HuH-7 (cell line): ENCODE measurements at regions not wholly inside any gene's neighbourhood (a gene's known extent, or its start where the extent isn't known, plus 50 kb on each side); places are given as distances from the start of the nearest gene placed in this dataset.
A peak's percentile ranks its signal among the peaks of the same experiment; 100 is the strongest.
"Not testable (repeated sequence)": the region's sequence is repeated elsewhere in the genome, so short reads cannot be mapped to it uniquely, and the experiment has no call there.

Experiments used
- DNase-seq: peaks from one replicate; pipeline ENCODE4 v3.0.0; 2011; ENCODE audit warnings: low spot score

DNA sequence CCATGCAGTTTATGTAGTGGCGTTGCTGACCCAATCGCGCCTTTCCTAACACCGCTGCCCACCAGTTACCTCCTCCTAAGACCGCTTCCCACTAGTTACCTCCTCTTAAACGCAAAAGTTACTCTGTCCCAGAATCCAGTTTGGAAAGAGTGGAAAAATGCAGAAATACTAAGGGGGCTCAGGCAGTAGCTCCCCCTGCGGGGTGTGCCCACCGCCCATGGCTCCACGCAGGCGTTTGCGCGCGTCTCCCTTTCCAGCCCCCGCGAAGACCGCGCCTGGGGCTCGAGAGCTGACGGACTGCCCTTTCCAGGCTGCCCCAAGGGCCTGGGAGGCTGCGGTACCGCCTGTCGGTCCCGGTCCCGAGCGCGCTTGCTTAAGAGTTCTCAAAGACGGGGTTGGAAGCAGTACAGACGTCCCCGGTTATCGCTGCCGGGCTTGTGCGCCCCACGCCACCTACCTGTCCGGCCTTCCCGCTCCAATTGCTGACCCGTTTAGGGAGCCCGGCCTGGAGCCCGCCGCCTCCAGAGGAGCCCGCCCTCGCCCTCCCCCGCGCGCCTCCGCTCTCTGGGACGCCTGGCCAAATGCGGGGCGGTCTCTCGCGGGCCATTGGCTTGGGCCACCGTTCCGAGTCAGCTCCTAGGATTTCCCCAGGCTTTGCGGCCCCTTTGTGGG lies 414.1 kb upstream of the ESRRG start:
- DNase-seq = no peak

DNA sequence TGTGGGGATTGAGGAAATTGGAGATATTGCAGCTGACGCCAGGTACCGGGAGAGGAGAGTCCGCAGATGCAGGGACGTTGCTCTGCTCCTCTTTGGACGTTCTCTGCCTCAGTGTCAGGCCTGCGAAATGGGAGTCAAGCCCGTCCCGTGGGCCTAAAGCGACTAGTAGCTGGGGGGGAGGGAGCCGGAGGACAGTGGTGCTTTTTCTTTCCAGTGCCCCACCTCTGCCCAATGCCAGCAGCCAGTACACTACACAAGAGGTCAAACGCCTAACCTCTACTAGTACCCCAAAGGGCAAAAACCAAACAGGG lies 413.6 kb upstream of the ESRRG start:
- DNase-seq = no peak

DNA sequence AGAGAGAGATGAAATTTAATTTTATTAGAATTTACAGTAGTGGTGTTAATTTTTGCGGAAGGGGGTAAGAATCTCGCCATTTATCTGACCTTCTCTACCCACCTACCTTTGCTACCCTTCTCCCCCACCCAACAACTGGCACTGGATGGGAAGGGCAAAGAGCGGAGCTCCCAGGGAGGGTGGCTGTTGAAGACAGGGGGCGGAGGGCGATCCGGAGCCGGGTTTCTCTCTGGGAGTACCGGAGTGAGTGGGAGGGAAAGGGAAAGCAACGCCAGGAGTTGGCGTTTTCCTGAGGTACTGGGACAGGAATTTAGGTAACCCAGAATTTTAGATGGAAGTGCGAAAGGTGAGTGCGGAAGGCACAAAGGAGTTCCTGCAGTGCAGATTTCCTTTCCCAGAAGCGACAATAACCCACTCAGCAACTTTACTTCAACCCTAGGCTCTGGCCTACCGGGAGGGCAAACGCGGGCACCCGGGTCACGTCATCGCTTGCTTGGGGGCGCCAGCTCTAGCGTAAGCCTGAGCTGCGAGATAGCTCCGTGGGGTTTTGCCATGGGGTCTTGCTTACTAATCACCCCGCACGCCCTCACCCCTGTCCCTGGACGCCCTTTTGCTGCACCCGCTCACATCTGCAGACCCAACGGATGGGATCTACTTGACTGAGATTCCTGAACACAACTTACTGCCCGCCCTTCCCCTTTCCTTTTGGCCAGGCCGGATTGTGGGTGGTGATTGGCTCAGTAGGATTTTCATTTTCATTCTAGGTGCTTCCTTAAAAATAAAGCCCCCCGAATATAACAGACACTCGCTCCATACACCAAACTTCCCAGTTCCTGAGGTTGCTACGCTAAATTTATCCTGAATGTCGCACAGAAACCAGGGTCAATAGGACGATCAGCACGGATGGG lies 413.0 kb upstream of the ESRRG start:
- DNase-seq = peak; percentile 52

DNA sequence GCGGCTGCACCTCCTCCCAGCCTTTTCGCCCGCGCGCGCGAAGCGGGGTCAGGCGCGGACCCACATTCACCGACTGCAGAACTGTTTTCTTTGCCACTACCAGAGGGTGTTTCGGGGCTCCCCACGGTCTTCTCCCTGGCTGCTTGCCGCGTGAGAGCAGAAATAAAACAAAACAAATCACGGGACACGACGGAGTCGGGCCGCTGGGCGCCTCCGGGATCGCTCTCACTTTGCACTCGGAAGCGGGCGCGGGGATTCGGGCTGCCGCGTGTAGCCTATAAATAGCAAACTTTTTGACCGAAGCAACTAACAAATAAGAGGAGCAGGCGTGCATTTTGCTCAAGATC lies 412.3 kb upstream of the ESRRG start:
- no peak for DNase-seq

DNA sequence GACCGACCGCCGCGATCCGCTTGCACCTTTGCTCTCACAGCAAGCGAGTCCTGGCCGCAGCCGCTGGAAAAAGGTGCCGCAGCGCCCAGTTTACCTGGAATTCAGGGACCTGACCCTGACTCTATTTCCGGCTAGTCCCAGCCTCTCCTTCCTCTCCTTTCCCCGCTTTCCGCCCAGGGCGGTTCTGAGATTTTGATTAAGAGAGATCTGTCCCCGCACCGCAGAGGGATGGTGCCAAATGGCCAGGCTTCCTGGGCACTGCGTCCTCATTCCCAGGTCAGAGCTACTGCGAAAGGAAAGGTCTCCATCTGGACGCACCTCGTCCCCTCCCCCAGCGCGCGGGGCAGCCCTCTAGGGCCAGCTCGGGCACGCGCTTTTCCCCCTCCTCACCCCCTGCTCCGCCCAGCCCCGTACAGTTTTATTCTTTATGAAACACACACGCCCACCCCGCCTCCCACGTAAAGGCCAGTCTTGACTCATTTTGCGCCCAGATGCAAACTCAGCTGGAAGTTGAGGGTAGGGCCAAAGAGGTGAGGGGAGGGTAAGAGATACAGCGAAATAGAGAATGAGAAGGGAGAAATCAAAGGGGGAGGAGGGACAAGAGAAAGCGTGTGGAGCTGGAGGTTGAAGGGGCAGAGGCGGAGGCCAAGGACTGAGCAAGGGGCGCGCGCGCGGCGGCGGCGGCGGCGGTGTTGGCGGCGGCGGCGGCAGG lies 411.8 kb upstream of the ESRRG start:
- no peak for DNase-seq

DNA sequence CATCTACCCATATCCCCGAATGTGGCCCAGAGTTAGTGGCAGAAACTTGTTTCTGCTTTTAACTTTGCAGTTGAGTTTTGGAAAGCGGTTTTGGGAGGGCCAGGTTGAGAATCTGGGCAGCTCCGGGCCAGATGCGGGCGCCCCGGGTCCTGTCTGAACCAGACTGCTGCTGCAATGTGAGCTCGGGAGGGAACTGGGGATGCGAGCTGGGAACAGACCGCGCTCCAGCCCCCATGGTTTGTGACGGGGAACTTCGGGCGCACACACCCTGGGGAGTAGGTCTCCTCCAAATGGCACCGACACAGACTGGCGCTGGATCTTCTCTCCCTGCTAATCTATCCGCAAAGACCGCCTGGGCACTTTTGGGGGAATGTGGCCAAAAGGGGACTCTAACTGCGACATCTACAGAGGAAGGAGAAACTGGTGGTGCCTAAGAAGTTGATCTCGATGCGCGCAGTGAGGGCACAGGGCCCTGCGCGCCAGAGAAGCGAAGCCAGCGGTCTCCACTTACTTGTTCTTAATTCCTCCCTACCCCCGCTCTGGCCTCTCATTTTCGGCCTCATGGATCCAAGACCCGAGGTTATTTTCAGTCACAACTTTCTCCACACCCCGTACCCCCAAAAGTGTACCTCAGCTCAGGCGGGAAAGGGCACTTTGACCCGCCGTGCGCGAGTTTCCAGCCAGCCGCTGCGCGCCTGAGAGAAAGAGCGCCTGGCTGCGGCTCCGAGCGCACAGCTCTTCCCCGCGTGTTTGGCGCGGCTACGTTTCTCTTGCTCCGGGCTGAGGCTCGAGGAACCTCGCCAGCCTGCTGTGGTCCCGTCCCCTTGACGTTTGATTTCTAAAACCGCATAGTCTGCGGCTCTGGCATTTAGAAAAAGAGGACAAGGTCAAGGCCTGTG lies 411.0 kb upstream of the ESRRG start:
- DNase-seq = no peak

DNA sequence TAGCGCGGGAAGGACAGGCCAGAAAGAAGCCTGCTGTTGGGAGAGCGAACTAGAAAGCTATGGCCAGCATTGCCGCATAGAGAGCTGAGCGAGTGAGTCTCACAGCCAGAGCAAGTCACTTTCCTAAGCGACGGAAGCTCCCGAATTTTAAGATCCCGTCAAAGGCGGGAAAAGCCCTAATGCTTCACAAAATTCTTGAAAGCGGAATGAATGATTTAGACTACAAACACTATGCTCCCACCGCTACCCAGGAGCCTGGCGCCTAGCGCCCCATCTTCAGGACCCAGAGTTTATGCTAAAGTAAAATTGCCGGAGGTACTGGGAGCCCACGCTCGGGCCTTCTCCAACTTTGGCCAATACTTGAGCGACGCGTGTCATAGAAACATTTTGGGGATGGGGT lies 409.9 kb upstream of the ESRRG start:
- no peak for DNase-seq

DNA sequence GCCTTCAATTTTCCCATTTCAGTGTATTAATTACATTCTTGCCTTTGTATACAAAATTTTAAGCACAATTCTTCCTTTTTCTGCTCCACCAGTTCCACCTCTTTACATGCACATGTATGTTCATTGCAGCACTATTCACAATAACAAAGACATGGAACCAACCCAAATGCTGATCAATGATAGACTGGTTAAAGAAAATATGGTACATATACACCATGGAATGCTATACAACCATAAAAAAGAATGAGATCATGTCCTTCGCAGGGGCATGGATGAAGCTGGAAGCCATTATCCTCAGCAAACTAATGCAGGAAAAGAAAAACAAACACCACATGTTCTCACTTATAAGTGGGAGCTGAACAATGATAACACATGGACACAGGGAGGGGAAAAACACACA lies 400.1 kb upstream of the ESRRG start:
- DNase-seq = not testable (repeated sequence)

DNA sequence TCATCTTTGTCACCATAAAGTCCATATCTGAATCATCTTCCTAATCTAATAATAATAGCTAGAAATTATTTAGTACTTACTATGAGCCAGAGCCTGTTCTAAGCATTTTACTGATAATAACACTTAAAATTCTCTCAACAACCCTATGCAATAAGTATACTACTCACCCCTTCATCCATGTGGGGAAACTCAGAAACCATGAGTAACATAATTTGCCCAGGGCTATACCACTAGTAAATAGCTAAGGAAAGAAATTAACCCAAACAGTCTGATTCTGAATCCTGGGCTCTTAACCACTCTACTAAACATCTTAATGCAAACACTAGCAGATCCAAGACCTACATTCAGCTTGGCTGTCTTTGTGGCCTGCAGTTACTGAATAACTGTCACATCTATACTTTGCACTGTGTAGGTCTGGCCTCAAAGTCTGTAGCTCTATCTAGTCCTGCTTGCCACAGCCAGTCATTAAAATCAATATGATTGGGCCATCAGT lies 394.8 kb upstream of the ESRRG start:
- no peak for DNase-seq

DNA sequence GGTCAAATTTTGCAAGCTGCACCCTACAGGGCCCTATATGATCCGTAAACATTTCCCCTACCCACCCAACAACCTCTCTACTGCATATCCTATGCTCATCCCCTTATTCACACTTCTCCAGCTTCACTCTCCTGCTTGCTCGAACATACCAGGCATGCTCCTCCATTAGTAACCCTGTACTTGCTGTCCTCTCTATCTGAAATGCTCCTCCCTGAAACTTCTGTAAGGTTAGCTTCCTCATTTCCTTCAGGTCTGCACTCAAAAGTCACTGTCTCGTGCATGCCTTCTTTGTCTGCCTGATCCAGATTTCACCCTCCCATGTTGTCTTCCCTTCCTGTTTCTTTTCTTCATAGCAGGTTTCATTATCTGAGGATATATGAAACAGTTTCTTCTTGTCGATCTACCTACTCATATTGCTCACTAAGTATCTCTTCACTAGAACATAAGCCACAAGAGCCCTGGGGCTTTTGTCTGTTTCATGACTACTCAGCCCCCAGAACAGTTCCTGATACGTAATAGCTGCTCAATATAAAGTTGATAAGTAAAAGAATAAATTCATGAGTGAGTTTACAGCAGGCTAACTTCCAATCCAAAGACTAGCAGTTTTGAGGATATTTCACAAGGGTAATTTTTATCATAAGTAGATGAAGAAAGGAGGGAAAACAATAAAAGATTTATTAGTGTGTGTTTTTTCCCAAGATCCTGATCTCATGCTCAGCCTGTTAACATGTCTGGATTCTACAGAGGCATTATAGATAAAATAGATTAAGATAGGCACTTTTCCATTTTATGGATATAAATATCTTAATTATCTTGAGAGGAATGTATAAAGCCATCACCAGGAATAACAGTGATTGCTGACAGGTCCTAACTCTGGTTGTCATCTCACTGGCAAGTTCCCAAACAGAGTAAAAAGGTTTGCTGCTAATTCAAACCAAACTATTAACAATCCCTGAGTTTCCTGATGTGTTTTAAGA lies 392.5 kb upstream of the ESRRG start:
- no peak for DNase-seq

DNA sequence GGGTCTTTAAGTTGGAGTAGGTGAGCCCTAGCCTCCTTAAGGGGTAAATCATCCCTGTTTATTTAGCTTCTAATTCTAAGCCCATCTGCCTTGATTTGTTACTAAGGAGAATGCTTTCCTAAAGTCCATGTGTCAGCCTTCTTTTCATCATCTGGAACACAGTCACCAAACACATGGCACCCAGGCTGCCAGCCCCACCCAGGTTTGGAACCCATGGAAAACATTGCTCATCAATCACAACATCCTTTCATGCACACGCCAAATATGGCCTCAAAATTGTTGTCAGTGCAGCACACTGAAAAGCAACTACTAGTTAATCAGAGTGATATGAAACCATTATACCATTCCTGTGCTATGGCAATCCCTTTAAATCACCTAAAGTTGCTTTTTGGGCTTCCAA lies 386.7 kb upstream of the ESRRG start:
- no peak for DNase-seq

DNA sequence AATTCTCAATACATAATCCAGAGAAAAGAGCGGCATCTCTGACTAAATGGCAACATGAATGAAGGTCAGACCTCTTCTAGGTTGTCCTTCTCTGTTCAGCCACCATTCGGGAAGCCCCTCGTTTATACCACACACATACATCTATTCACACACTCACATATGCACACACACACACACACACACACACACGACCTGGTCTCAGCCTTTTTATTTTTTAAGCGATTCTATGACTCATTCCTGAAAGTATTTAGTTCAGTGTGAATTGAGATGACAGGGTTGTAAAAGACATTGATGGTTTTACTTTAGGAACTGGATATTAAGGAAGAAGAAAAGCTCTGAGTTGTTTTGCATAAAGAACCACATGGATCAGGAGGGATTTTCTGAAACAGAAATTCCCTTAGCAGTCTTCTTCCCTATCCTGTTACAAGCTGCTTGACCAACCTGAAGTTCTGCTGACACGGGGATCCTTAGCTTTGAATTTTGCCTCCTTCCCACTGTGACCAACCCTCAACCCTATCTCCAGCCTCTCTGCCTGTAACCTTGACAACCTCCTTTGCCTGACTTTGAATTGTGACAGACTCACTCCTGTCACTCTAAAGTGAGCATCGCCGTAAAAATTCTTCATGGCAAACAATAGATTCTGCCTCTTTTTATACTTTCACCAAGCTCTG lies 383.1 kb upstream of the ESRRG start:
- no peak for DNase-seq

DNA sequence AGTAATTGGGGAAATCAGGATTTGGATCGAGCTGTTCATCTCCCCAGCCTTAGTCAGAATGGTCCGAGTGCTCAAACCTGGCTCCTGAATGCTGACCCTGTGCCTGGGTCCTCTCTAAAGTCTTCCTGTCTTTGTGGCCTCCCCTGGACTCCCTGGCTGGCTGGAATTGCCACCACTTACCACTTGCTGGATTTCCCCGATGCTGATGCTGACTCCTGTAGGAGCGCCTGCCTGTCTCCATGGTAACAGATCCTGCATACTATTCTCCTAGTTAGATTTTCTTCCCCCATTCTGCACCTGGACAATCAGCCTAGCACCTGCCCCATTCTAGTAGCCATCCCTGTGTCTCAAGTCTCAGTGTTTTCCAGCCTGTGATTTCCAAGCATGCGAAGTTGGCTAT lies 382.2 kb upstream of the ESRRG start:
- no peak for DNase-seq

DNA sequence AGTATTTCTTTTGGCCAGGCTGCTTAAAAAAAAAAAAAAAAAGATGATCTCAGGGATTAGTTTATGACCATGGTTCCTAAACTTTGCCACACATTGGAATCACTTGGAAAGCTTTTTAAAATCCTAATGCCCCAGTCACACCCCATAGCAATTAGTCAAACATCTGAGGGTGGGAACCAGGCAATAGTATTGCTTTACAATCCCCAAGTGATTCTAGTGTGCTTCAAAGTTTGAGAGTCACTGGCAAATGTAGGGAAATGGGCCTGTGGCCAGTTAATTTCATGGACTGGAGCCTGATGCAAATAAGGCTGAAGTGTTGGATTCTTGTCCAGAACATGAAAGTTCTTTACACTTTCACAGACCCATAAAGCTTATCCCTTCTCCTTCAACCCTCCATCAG lies 374.6 kb upstream of the ESRRG start:
- no peak for DNase-seq

DNA sequence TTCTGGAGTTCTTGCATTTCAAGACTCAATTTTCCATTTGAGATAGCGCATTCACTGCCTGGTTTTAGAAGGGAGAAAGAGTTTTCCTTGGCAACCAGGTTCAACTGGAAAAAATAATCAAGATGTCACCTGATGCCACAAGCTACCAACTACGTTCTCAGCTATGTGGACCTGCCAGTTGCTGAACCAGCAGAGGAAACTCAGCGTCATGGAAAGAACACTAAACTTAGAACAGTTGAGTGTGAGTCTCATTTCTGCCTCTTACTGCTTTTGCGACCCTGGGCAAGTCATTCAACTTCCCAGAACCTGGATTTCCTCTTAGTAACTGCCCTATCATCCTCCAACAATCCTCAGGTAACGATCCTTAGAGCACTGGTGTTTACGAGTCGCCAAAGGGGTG lies 373.0 kb upstream of the ESRRG start:
- DNase-seq = no peak

DNA sequence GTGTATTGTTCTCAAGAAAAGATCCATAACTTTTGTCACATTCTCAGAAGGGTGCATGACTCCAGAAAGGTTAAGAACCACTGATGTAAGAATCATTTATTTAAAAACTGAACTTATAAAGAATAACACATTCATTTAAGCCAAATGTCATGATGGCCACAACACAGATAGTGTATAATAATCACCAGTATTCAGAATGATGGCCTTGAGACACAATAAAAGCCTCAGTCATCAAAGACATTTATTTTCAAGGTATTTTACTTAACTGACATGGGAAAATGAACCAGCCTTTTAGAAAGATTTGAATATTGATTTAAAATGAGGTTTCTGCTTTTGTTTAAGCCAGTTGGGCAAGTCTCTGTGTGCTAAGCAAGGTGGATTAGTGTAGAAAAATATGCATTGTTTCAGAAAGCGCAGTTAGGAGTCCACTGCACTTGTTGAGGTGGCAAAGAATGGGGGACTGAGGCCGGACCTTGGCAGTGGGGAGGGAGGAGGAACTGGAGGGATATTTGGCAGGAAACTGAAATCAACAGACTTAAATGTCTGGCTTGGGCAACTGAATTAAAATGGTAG lies 371.9 kb upstream of the ESRRG start:
- no peak for DNase-seq

DNA sequence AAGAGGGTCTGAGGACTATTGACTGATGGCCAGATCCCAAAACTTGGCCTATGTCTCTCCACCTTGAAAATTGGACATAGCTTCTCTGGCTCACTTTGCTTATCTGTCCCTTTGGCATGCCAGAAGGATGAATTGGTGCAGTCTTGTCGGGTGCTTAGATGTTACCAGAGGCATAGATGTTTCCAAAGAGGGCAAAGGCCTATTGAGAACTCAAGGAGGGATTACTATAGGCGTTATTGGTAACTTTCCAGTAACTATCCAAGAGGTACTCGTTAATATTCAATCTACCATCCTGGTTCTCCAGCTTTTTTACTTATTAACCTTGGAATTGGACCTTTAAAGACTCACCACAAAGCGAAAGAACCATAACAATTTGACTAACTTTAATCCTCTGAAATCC lies 368.3 kb upstream of the ESRRG start:
- DNase-seq = no peak

DNA sequence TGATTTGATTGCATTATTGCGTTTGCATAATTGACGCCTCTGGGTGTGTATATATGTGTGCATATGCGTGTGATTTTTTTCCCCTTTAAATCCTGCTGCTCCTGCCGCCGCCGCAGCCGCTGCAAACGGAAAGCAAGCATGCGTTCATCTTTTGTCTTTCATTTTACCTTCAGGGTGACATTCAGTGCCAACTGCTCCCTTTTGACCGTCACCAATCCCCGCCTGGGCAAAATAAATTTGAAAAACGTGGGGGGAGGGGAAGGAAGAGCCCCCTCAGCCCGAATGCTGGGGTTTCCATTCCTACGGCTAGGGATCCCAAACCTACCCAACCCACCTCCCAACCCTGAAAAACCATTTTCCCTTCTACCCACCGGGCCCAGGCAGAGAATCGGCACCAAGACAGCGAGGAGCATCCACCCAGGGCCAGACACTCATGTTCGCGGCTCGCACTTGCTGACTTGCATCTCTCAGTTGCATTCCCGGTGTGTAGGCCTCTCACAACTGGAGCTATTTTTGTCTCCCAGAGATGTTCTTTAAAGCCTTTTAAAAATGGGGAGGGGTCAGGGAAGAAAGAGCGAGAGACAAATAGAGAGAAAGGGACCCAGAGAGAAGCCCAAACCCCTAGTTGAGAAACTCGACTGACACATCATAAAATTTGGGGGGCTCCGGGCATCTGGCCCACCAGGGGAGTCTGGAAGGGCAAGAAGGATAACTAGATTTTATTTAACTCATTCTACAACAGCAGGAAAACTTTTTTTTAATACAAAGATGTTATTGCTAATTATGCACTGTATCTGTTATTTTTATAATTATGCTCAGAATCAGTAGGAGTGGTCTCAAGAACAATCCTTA lies 367.1 kb upstream of the ESRRG start:
- DNase-seq = no peak
